GM19467 (cell line): ENCODE measurements at regions not wholly inside any gene's neighbourhood (a gene's known extent, or its start where the extent isn't known, plus 50 kb on each side); places are given as distances from the start of the nearest gene placed in this dataset.

ENCODE experiments used
- ATAC-seq: cut with Tn5 transposase; IDR thresholded peaks from one replicate; pipeline ENCODE4 v1.9.1; 2021; ENCODE audit warnings: mild to moderate bottlenecking, moderate library complexity; ENCODE audit not compliant: unreplicated experiment

- ATAC-seq = no peak
These were observed 111.9 kb upstream of the SLC44A3 start for GRCh38 chr1:94708299-94708685.

- ATAC-seq = no peak
These were observed 112.5 kb upstream of the SLC44A3 start for GRCh38 chr1:94707321-94708298.

GRCh38 chr1:94702442-94702815 lies 117.7 kb upstream of the SLC44A3 start:
- ATAC-seq = no peak

- ATAC-seq = no peak
These were observed 118.2 kb upstream of the SLC44A3 start for GRCh38 chr1:94701796-94702441.

- ATAC-seq = no peak
These were observed 121.2 kb upstream of the SLC44A3 start for GRCh38 chr1:94698759-94699502.

GRCh38 chr1:94698356-94698755 lies 121.8 kb upstream of the SLC44A3 start:
- no peak for ATAC-seq

- ATAC-seq = no peak
These were observed 122.3 kb upstream of the SLC44A3 start for GRCh38 chr1:94697839-94698238.

- ATAC-seq = no peak
These were observed 125.8 kb upstream of the SLC44A3 start for GRCh38 chr1:94694226-94694915.

- ATAC-seq = no peak
These were observed 126.7 kb upstream of the SLC44A3 start for GRCh38 chr1:94693435-94693834.

GRCh38 chr1:94693029-94693428 lies 127.1 kb upstream of the SLC44A3 start:
- no peak for ATAC-seq

GRCh38 chr1:94688646-94689045 lies 131.5 kb upstream of the SLC44A3 start:
- no peak for ATAC-seq

GRCh38 chr1:94686882-94687281 lies 133.3 kb upstream of the SLC44A3 start:
- no peak for ATAC-seq

- no peak for ATAC-seq
These were observed 135.4 kb upstream of the SLC44A3 start for GRCh38 chr1:94684690-94685250.

- no peak for ATAC-seq
These were observed 136.3 kb upstream of the SLC44A3 start for GRCh38 chr1:94683886-94684285.

GRCh38 chr1:94680039-94680377 lies 138.4 kb upstream of the F3 start:
- no peak for ATAC-seq

GRCh38 chr1:94679332-94680038 lies 137.9 kb upstream of the F3 start:
- no peak for ATAC-seq

- ATAC-seq = no peak
These were observed 136.8 kb upstream of the F3 start for GRCh38 chr1:94678202-94678848.

GRCh38 chr1:94677714-94678113 lies 136.2 kb upstream of the F3 start:
- ATAC-seq = no peak

GRCh38 chr1:94677087-94677486 lies 135.5 kb upstream of the F3 start:
- ATAC-seq = no peak

GRCh38 chr1:94676686-94677085 lies 135.1 kb upstream of the F3 start:
- ATAC-seq = no peak
